Inflammatory macrophage treated with lipopolysaccharide for 4 hours (primary cell): ENCODE measurements at regions not wholly inside any gene's neighbourhood (a gene's known extent, or its start where the extent isn't known, plus 50 kb on each side); places are given as distances from the start of the nearest gene placed in this dataset.

Source experiments
- DNase-seq: peaks from one replicate; pipeline ENCODE4 v3.0.0-alpha.2; 2020

- DNase-seq: no peak
These were observed 152.0 kb upstream of the PEX5L start for GRCh38 chr3:180188512-180189309.

DNA sequence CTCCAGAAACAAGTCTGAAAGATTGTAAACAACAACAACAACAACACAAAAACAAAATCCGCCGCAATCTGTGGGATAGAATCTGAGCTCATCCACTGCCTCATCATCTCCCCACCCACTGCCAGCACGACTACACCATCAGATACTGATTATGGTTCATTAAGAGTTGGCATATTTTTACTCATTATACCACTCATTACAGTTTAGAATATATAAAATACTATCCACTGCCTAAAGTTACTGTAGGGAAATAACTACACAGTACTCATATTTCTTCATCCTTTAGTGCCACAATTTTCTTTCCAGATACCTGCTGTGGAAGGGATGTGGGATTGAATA is 152.5 kb upstream of the PEX5L start:
- no peak for DNase-seq

DNA sequence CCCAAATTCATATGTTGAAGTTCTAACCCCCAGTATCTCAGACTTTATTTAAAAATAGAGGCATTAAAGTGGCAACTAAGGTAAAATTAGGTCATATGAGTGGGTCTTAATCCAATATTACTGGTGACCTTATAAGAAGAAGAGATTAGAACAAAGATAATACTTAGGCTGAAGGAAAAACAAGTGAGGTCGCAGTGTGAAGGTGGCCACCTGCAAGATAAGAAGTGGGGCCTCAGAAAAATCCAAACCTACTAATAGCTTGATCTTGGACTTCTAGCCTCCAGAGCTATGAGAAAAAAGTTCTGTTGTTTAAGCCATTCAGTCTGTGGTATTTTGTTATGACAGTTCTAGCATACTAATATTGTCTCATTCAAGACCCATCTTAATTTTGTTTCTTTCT is 159.9 kb upstream of the PEX5L start:
- DNase-seq: no peak

DNA sequence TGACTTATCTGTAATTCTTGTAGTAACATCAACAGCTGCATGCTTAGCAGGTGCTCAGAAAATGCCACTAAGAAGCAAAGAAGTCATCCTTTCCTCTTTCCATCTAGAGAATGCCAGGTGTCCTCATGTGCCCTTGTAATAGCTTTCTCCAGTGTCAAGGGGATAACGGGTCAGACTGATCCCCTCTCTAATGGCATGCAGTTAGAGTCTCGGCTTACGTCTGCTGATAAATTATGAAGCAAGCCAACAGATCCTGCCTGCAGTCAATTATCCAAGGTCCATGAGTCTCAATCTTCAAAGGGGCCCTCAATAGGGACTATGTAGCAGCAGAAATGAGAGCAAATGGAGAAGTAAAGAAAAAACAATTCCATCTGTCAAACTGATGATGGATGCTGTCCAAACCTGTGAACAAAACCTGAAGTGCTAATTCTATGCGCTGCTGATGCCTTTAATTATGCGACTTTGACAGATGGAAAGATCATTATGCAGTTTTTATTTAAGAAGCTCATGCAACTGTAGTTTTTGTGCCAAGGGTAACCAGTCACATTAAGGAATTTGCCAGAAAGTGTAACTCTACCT is 162.8 kb upstream of the PEX5L start:
- DNase-seq: no peak

DNA sequence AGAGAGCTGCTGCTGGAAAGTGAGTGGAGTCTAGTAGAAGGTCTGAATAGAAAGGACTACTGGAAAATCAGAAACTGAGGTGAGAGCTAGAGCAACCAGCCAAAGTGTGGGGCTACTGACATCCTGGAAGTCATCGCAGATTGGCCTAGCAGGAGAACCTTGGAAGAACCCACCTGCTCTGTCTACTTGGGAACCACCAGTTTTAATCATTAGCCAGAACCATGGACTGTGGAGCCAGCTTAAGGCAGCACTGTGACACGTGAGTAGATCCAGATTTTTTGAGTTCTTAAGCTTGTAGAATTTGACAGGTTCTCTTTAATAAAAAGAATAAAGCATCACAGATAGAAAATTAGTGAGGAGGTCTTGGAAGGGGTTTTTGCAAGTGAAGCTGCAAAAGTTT is 179.1 kb upstream of the PEX5L start:
- DNase-seq: no peak

DNA sequence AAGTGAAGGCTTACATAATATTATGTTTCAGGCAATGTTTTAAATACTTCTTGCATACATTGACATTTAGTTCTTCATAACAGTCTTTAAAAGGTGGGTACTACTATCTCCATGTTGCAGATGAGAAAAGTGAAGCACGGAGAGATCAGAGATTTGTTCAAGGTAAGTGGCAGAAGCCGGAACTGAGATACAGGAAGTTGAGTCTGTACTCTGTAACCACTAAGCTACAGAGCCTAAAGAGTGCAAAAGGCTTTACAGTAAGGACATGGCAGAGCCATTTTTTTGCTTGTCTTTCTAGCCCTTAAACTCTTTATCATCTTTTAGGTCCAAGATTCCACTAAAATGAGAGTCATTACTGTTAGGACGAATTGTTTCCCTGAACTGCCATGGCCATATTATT is 186.5 kb upstream of the PEX5L start:
- DNase-seq: no peak

DNA sequence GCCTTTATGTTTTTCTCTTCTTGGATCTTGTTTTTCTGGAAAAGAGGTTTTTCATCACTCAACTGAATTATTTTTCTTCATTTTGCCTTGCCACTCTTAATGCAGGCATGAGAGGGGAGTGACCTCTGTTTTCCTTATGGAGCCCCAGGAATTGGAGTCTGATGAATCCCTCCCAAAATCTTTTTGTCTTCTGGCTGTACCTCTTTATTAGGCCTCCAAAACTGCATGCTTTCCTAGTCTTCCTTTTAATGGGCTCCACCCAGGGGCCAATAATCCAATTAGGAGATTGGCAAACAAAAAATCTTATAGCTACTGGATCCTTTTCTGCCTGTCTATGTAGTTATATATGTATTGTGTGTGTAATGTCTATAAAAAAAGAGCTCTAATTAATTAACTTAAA is 192.4 kb upstream of the PEX5L start:
- DNase-seq: no peak

DNA sequence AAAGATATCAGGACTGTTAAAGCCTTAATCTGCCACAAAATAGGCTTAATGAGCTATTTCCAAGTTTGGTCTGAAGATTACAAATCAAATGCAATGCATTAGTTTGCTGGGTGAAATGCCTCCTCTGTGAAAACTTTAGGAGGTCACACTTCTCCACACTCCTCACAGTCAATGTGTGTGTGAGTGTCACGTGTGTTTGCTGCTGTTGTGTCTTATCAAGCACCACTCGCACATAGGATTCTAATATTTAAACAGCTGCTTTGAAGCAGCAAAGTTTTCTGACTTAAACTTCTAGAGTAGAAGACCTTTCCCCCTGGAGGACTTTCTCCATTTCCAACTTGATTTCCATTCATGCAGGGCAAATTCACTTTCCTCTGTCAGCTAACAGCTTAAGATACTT is 203.2 kb upstream of the PEX5L start:
- no peak for DNase-seq

GRCh38 chr3:180246688-180247195 is 210.0 kb upstream of the PEX5L start:
- DNase-seq: no peak

DNA sequence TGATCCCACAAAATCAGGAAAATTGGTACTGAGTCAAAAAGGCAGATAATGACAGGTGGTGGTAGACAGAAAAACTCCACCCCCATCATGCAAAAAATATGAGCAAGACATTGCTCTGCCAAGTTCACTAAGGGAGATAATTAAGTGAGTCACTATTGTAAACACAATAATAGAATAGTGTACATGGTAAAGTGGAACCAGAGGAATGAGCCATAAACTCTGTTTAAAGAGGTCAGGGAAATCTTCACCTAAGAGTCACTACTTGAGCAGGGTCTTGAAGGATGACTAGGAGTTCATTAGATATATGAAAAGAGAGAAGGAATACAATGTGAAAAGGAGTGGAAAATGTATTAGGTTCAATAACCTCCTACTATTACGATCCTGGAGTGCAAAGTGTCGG is 213.4 kb upstream of the PEX5L start:
- DNase-seq: no peak

GRCh38 chr3:180252683-180253082 is 215.9 kb upstream of the PEX5L start:
- DNase-seq: no peak

DNA sequence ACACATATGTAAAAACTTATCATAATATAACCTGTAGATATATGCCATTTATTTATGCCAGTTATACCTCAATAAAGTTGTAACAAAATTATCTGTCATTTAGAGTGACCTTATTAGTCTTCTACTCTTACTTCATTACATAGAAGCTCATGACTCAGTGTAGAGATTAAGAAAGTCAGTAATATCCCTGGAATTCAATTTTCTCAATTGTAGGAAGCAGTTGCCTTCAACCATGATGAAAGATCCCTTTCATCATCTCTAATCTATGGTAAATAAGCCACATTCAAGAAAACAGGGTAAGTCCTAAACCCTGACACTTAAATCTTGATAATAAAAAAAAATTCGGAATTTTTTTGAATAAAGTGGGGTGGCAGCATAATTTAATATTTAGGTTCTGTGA is 216.5 kb upstream of the PEX5L start:
- peak; percentile 3 for DNase-seq

DNA sequence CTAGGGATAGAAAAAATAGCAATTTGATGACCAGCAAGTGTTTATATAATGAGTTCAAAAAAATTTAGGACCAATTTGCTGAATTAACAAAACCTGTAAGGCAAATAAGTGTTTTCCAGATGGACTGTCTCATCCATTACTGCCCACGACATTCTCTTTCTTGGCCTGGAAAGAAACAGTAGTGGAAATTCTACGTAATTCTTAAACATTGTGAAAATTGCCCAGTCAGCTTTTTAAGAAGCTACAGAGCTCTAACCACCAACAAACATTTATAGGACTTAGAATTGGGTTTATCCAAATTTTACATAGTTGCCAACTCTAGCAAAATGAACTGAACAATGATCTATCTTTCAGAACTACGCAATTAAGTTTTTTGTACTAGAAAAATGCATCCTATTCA is 227.7 kb upstream of the PEX5L start:
- DNase-seq: no peak

- no peak for DNase-seq
These were observed 228.8 kb upstream of the PEX5L start for GRCh38 chr3:180265551-180265950.

DNA sequence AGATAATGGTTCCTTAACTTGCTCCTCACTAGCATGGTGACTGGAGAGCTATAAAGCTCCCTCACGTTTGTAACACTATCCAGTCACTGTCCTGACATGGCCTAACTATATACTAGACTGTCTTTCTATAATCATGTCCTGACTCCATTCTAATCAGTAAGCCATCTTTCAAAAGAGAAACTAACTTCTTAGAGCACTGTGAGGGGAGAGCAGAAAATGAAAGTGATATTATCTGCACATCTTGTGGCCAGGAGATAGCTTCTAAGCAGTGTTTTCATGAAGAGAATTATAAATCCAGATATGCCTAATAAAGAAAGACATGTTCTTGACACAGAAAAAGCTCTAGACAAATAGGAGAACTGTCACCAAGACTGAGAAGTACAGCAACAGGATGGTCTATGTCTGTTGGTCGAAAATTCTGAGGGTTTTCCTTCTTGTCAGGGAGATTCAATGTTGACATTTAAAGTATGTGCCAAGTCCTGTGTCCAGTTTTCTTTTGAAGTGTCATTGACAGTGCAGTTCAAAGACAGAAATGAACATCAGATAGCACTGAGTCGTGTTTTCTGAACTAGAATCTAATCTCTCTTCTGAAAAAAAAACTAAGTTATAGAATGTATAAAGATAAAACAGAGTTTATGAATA is 230.6 kb upstream of the PEX5L start:
- no peak for DNase-seq

DNA sequence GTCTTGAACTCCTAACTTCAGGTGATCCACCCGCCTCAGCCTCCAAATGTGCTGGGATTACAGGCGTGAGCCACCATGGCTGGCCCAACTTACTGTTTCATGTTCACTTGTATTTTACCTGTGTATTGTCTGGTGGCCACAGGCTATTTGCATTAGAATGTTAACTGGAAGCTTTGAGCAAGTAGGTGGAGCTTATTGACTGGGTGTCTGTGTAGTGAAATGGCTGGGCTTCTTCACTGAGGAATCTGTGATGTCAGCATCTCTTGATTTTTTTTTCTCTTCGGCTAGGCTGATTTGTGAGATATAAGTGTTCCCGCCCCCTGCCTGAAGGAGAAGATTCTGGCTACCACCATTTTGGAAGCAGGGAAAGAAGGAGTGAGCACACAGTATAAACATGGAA is 237.8 kb upstream of the PEX5L start:
- no peak for DNase-seq

DNA sequence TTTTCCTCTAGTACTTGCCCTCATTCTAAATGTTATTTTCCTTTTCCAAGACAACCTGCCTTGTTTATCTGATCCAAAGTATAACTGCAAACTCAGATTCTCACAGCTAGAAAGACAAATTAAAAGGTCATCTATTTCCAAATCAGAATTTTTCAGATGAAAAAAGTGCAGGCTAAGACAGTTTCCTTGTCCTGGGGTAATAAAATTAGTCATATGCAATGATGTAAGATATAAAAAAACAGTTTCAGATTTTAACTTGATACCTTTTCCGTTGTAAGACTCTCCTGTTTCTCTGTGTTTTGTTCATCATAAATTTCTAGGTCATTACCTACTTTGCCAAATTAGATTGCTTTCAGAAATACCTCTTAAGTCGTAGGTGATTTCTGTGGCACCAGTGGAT is 238.4 kb upstream of the PEX5L start:
- no peak for DNase-seq

DNA sequence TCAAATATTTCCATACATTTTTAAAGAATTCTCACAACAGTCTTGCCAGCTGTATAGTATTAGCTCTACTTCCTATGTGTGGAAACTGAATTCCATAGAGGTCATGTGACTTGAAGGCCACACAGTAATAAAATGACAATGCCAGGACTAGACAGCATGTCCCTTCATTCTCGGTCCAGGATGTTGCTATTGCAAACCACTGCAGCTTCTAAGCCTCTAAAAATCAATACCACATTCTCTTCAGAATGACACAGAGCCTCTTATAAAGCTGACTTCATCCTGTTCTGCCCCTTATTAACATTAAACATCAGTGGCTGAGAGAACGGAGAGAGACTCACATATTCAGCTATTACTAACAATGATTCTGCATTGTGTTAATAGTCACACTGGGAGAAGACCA is 240.3 kb upstream of the PEX5L start:
- DNase-seq: no peak

DNA sequence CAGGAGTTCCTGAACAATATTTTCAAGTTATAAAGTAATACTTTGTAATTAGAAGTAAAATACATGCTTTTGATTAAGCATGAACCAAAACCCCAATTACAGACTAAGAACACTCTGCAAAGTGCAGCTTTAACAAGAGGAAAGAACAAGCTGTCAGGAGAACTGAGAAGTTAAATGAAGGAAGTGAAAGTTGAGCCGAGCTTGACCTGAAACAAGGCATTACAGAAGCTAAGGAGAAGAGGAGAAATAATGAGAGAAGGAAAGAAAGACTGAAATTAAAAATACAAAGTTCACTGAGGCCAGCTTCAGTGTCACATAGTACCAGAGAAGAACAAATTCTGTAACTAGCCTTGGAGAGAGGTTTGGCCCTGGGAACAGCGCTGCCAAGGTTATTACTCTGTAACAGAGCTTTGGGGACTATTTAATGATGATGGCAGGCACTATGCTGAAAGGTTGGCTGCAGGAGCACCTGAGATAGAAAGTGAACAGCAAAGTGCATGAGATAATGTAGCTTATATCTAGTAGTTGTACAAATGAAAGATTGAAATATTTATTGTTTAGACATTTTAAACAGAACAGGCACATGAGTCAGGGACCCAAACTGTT is 241.9 kb upstream of the PEX5L start:
- peak; percentile 1 for DNase-seq

GRCh38 chr3:180280555-180280954 is 243.8 kb upstream of the PEX5L start:
- DNase-seq: no peak

GRCh38 chr3:180282386-180282785 is 245.6 kb upstream of the PEX5L start:
- no peak for DNase-seq

DNA sequence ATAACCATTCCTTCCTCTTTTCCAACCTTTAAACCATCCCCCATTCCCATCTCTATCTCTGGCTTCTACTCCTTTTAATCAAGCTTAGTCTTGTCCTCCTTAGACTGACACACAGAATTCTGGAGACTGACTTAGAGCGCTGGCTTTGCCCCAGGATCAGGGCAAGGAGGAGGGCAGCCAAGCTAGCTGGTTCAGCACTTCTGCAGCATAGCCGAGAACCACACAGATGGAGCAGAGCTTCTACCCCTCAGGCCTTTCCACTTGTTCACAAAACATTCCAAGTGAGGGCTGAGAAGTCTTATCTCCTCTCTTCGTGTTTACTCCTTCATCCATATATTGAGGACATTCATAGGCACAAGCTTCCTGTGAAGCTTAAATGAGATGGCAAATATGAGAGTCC is 246.5 kb upstream of the PEX5L start:
- no peak for DNase-seq

- no peak for DNase-seq
These were observed 247.8 kb upstream of the PEX5L start for GRCh38 chr3:180284331-180285110.
